ENCODE measurements at regions not wholly inside any gene's neighbourhood (a gene's known extent, or its start where the extent isn't known, plus 50 kb on each side); places are given as distances from the start of the nearest gene placed in this dataset.

DNA sequence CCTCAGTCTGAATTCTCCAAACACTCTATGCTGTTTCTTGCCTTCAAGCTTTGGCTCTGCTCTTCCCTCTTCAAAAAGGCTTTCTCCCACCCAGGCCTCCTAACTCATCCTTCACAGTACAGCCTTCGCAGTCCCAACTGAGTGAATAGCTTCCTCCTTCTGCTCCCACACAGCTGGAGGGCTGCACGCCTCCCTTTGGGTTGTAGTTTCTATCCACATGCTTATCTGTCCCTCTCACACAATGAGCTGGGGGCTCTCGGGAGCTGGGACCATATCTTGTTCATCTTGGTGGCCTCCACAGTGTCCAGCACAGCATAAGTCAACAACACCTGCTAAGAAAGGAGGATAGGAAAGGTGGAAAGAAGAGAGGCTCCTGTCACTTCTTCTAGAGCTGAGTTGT is 69.5 kb upstream of the XPA start:
- Histone ChIP-seq H3K4me1 (ENCODE audit: insufficient read depth, low read length) (peaks cover 10% of the 10 kb centered on the region), H3K27me3 (ENCODE audit: insufficient read depth, low read length) (peaks cover 9% of the 10 kb centered on the region), H3K4me2 (ENCODE audit: low read length) (no peak overlapping the region), H3K9me3 (ENCODE audit: insufficient read depth, low read depth, low read length) (no peaks in the 10 kb centered on the region), H3K79me2 (ENCODE audit: insufficient read depth, low read length) (no peaks in the 10 kb centered on the region), H2AFZ (ENCODE audit: low read depth, low read length) (no peak overlapping the region), H3K4me3 (ENCODE audit: insufficient read depth, low read depth, low read length) (no peak overlapping the region), H3K9ac (ENCODE audit: low read length) (no peak overlapping the region), H4K20me1 (ENCODE audit: insufficient read depth, low read length) (no peaks in the 10 kb centered on the region), H3K36me3 (ENCODE audit: insufficient read depth, low read length) (no peaks in the 10 kb centered on the region), H3K27ac (ENCODE audit: low read depth, low read length) (no peak overlapping the region)
- Mint-ChIP-seq H3K9me3 (ENCODE audit: unreplicated experiment) (peaks cover 4% of the 10 kb centered on the region), H3K36me3 (ENCODE audit: low read depth, unreplicated experiment) (peaks cover 7% of the 10 kb centered on the region), H3K27ac (ENCODE audit: unreplicated experiment) (no peak overlapping the region), H3K4me3 (ENCODE audit: unreplicated experiment) (no peak overlapping the region), H3K4me1 (ENCODE audit: low read depth, unreplicated experiment) (peaks cover 16% of the 10 kb centered on the region), H3K27me3 (ENCODE audit: low read depth, unreplicated experiment) (peaks cover 45% of the 10 kb centered on the region)
- FAIRE-seq (no peak), DNase-seq (ENCODE audit: low read depth) (no peak)
- TF ChIP-seq EZH2 (IDR thresholded peaks at IDR 0.05; ENCODE audit: insufficient read depth, low read length): no peak
- TF ChIP-seq, protein P1, sequence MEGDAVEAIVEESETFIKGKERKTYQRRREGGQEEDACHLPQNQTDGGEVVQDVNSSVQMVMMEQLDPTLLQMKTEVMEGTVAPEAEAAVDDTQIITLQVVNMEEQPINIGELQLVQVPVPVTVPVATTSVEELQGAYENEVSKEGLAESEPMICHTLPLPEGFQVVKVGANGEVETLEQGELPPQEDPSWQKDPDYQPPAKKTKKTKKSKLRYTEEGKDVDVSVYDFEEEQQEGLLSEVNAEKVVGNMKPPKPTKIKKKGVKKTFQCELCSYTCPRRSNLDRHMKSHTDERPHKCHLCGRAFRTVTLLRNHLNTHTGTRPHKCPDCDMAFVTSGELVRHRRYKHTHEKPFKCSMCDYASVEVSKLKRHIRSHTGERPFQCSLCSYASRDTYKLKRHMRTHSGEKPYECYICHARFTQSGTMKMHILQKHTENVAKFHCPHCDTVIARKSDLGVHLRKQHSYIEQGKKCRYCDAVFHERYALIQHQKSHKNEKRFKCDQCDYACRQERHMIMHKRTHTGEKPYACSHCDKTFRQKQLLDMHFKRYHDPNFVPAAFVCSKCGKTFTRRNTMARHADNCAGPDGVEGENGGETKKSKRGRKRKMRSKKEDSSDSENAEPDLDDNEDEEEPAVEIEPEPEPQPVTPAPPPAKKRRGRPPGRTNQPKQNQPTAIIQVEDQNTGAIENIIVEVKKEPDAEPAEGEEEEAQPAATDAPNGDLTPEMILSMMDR (IDR thresholded peaks at IDR 0.05; ENCODE audit: insufficient read depth, low read depth, low read length): no peak

- Histone ChIP-seq H3K27ac (ENCODE audit: low read depth, low read length) (no peak overlapping the region), H4K20me1 (ENCODE audit: insufficient read depth, low read length) (no peaks in the 10 kb centered on the region), H2AFZ (ENCODE audit: low read depth, low read length) (no peak overlapping the region), H3K79me2 (ENCODE audit: insufficient read depth, low read length) (no peaks in the 10 kb centered on the region), H3K27me3 (ENCODE audit: insufficient read depth, low read length) (no peaks in the 10 kb centered on the region), H3K9me3 (ENCODE audit: insufficient read depth, low read depth, low read length) (no peaks in the 10 kb centered on the region), H3K36me3 (ENCODE audit: insufficient read depth, low read length) (no peaks in the 10 kb centered on the region), H3K9ac (ENCODE audit: low read length) (no peak overlapping the region), H3K4me3 (ENCODE audit: insufficient read depth, low read depth, low read length) (no peak overlapping the region), H3K4me2 (ENCODE audit: low read length) (no peak overlapping the region), H3K4me1 (ENCODE audit: insufficient read depth, low read length) (peaks cover 10% of the 10 kb centered on the region)
- Mint-ChIP-seq H3K9me3 (ENCODE audit: unreplicated experiment) (no peaks in the 10 kb centered on the region), H3K4me3 (ENCODE audit: unreplicated experiment) (no peak overlapping the region), H3K27ac (ENCODE audit: unreplicated experiment) (no peak overlapping the region), H3K27me3 (ENCODE audit: low read depth, unreplicated experiment) (peaks cover 36% of the 10 kb centered on the region), H3K36me3 (ENCODE audit: low read depth, unreplicated experiment) (no peaks in the 10 kb centered on the region), H3K4me1 (ENCODE audit: low read depth, unreplicated experiment) (peaks cover 16% of the 10 kb centered on the region)
- TF ChIP-seq EZH2 (IDR thresholded peaks at IDR 0.05; ENCODE audit: insufficient read depth, low read length): no peak
- TF ChIP-seq, protein P1 (IDR thresholded peaks at IDR 0.05; ENCODE audit: insufficient read depth, low read depth, low read length): no peak
- no peak for FAIRE-seq
- no peak for DNase-seq (ENCODE audit: low read depth)
Observed at GRCh38 chr9:97767891-97768290, 70.8 kb upstream of the XPA start.

GRCh38 chr9:97768746-97769145 is 71.6 kb upstream of the XPA start:
- H3K4me2 ChIP-seq (ENCODE audit: low read length): peak overlapping the region; percentile 30
- Mint-ChIP-seq H3K4me3 (ENCODE audit: unreplicated experiment) (no peak overlapping the region), H3K27ac (ENCODE audit: unreplicated experiment) (no peak overlapping the region), H3K36me3 (ENCODE audit: low read depth, unreplicated experiment) (no peaks in the 10 kb centered on the region), H3K9me3 (ENCODE audit: unreplicated experiment) (no peaks in the 10 kb centered on the region), H3K27me3 (ENCODE audit: low read depth, unreplicated experiment) (peaks cover 28% of the 10 kb centered on the region), H3K4me1 (ENCODE audit: low read depth, unreplicated experiment) (peaks cover 16% of the 10 kb centered on the region)
- no peaks in the 10 kb centered on the region for H3K36me3 ChIP-seq (ENCODE audit: insufficient read depth, low read length)
- H3K27me3 ChIP-seq (ENCODE audit: insufficient read depth, low read length): no peaks in the 10 kb centered on the region
- peaks cover 18% of the 10 kb centered on the region for H3K4me1 ChIP-seq (ENCODE audit: insufficient read depth, low read length)
- H3K9ac ChIP-seq (ENCODE audit: low read length): no peak overlapping the region
- DNase-seq (ENCODE audit: low read depth): peak; percentile 61
- no peaks in the 10 kb centered on the region for H4K20me1 ChIP-seq (ENCODE audit: insufficient read depth, low read length)
- H3K27ac ChIP-seq (ENCODE audit: low read depth, low read length): no peak overlapping the region
- H3K4me3 ChIP-seq (ENCODE audit: insufficient read depth, low read depth, low read length): no peak overlapping the region
- peak; percentile 83 for FAIRE-seq
- no peaks in the 10 kb centered on the region for H3K9me3 ChIP-seq (ENCODE audit: insufficient read depth, low read depth, low read length)
- H3K79me2 ChIP-seq (ENCODE audit: insufficient read depth, low read length): no peaks in the 10 kb centered on the region
- no peak for TF ChIP-seq EZH2 (IDR thresholded peaks at IDR 0.05; ENCODE audit: insufficient read depth, low read length)
- TF ChIP-seq, protein P1 (IDR thresholded peaks at IDR 0.05; ENCODE audit: insufficient read depth, low read depth, low read length): no peak
- no peak overlapping the region for H2AFZ ChIP-seq (ENCODE audit: low read depth, low read length)

Data from astrocyte (in vitro differentiated cells and primary cell).